Astrocyte (in vitro differentiated cells and primary cell): ENCODE measurements at regions not wholly inside any gene's neighbourhood (a gene's known extent, or its start where the extent isn't known, plus 50 kb on each side); places are given as distances from the start of the nearest gene placed in this dataset.

Experiments used
- DNase-seq: peaks from one replicate; pipeline ENCODE4 v3.0.0-alpha.2; 2010; ENCODE audit warnings: low read depth
- FAIRE-seq: peaks from 2 replicates; lab custom pipeline; 2011; peaks lifted over from hg19 to GRCh38; lab: Jason Lieb, UNC
- H2AFZ ChIP-seq: 2 replicates; pipeline ENCODE4 v1.6.0; 2012; ENCODE audit warnings: low read depth, low read length, inconsistent platforms
- H3K27ac ChIP-seq: 2 replicates; pipeline ENCODE4 v1.5.1; 2011; ENCODE audit warnings: low read depth, low read length, inconsistent platforms
- H3K27me3 ChIP-seq: 2 replicates; pipeline ENCODE4 v1.6.0; 2011; ENCODE audit warnings: low read length, inconsistent platforms; ENCODE audit not compliant: insufficient read depth
- H3K36me3 ChIP-seq: 2 replicates; pipeline ENCODE4 v1.5.1; 2011; ENCODE audit warnings: low read length, inconsistent platforms; ENCODE audit not compliant: insufficient read depth
- H3K4me1 ChIP-seq: 2 replicates; pipeline ENCODE4 v1.5.1; 2011; ENCODE audit warnings: low read length, inconsistent platforms; ENCODE audit not compliant: insufficient read depth
- H3K4me2 ChIP-seq: 2 replicates; pipeline ENCODE4 v1.6.0; 2012; ENCODE audit warnings: low read length, inconsistent platforms
- H3K4me3 ChIP-seq: 2 replicates; pipeline ENCODE4 v1.5.1; 2011; ENCODE audit warnings: low read depth, mild to moderate bottlenecking, low read length, inconsistent platforms; ENCODE audit not compliant: insufficient read depth
- H3K79me2 ChIP-seq: 2 replicates; pipeline ENCODE4 v1.6.0; 2012; ENCODE audit warnings: mild to moderate bottlenecking, low read length, inconsistent platforms; ENCODE audit not compliant: insufficient read depth
- H3K9ac ChIP-seq: 2 replicates; pipeline ENCODE4 v1.6.0; 2012; ENCODE audit warnings: mild to moderate bottlenecking, low read length, inconsistent platforms
- H3K9me3 ChIP-seq: 2 replicates; pipeline ENCODE4 v1.5.1; 2012; ENCODE audit warnings: low read depth, mild to moderate bottlenecking, low read length, inconsistent platforms; ENCODE audit not compliant: insufficient read depth
- H4K20me1 ChIP-seq: 2 replicates; pipeline ENCODE4 v1.6.0; 2012; ENCODE audit warnings: low read length, inconsistent platforms; ENCODE audit not compliant: insufficient read depth
- H3K27ac Mint-ChIP-seq: one replicate; pipeline ENCODE4 v1.8.0; 2021; ENCODE audit warnings: mild to moderate bottlenecking, mixed read lengths; ENCODE audit not compliant: unreplicated experiment
- H3K27me3 Mint-ChIP-seq: one replicate; pipeline ENCODE4 v1.8.0; 2021; ENCODE audit warnings: low read depth, mixed read lengths; ENCODE audit not compliant: unreplicated experiment
- H3K36me3 Mint-ChIP-seq: one replicate; pipeline ENCODE4 v1.8.0; 2021; ENCODE audit warnings: low read depth, mixed read lengths; ENCODE audit not compliant: unreplicated experiment
- H3K4me1 Mint-ChIP-seq: one replicate; pipeline ENCODE4 v1.8.0; 2021; ENCODE audit warnings: low read depth, mixed read lengths; ENCODE audit not compliant: unreplicated experiment
- H3K4me3 Mint-ChIP-seq: one replicate; pipeline ENCODE4 v1.8.0; 2021; ENCODE audit warnings: mild to moderate bottlenecking, moderate library complexity, mixed read lengths; ENCODE audit not compliant: unreplicated experiment
- H3K9me3 Mint-ChIP-seq: one replicate; pipeline ENCODE4 v1.8.0; 2021; ENCODE audit warnings: mild to moderate bottlenecking, mixed read lengths; ENCODE audit not compliant: unreplicated experiment
- CTCF ChIP-seq: IDR thresholded peaks from 2 replicates; pipeline ENCODE4 v1.5.1; 2011; ENCODE audit warnings: low read depth, mild to moderate bottlenecking, inconsistent platforms, low read length, moderate library complexity; ENCODE audit not compliant: insufficient read depth
- EZH2 ChIP-seq: IDR thresholded peaks from 2 replicates; pipeline ENCODE4 v1.6.1; 2012; ENCODE audit warnings: mild to moderate bottlenecking, low read length, inconsistent platforms; ENCODE audit not compliant: insufficient read depth

- FAIRE-seq (no peak), DNase-seq (no peak)
- Histone ChIP-seq H3K4me2 (no peak overlapping the region), H3K27me3 (no peaks in the 10 kb centered on the region), H3K4me1 (no peaks in the 10 kb centered on the region), H3K79me2 (no peaks in the 10 kb centered on the region), H3K9ac (no peak overlapping the region), H3K4me3 (no peak overlapping the region), H3K27ac (no peak overlapping the region), H3K9me3 (no peaks in the 10 kb centered on the region), H3K36me3 (no peaks in the 10 kb centered on the region), H2AFZ (no peak overlapping the region), H4K20me1 (no peaks in the 10 kb centered on the region)
- H3K4me1 Mint-ChIP-seq: no peaks in the 10 kb centered on the region
- H3K4me3 Mint-ChIP-seq: no peak overlapping the region
- H3K27ac Mint-ChIP-seq: no peak overlapping the region
- H3K27me3 Mint-ChIP-seq: no peaks in the 10 kb centered on the region
- TF ChIP-seq EZH2 (no peak), CTCF (no peak)
- no peaks in the 10 kb centered on the region for H3K9me3 Mint-ChIP-seq
- H3K36me3 Mint-ChIP-seq: no peaks in the 10 kb centered on the region
These were observed 542.8 kb downstream of the DSC3 start for GRCh38 chr18:30499721-30500120.

- Mint-ChIP-seq H3K36me3 (no peaks in the 10 kb centered on the region), H3K4me1 (peaks cover 15% of the 10 kb centered on the region), H3K27ac (no peak overlapping the region), H3K9me3 (no peaks in the 10 kb centered on the region), H3K4me3 (no peak overlapping the region), H3K27me3 (no peaks in the 10 kb centered on the region)
- TF ChIP-seq EZH2 (no peak), CTCF (no peak)
- H3K9ac ChIP-seq: no peak overlapping the region
- FAIRE-seq: no peak
- H3K4me2 ChIP-seq: no peak overlapping the region
- H3K27ac ChIP-seq: no peak overlapping the region
- H4K20me1 ChIP-seq: no peaks in the 10 kb centered on the region
- H3K4me1 ChIP-seq: peaks cover 3% of the 10 kb centered on the region
- no peak for DNase-seq
- H3K36me3 ChIP-seq: no peaks in the 10 kb centered on the region
- no peaks in the 10 kb centered on the region for H3K79me2 ChIP-seq
- no peak overlapping the region for H3K4me3 ChIP-seq
- no peak overlapping the region for H2AFZ ChIP-seq
- H3K27me3 ChIP-seq: no peaks in the 10 kb centered on the region
- no peaks in the 10 kb centered on the region for H3K9me3 ChIP-seq
These were observed 549.9 kb downstream of the DSC3 start for GRCh38 chr18:30492552-30493129.

- Mint-ChIP-seq H3K4me1 (peaks cover 20% of the 10 kb centered on the region), H3K4me3 (no peak overlapping the region), H3K27ac (no peak overlapping the region), H3K9me3 (no peaks in the 10 kb centered on the region), H3K27me3 (no peaks in the 10 kb centered on the region), H3K36me3 (no peaks in the 10 kb centered on the region)
- DNase-seq (no peak), FAIRE-seq (no peak)
- no peak for TF ChIP-seq CTCF
- TF ChIP-seq EZH2: no peak
- Histone ChIP-seq H3K4me1 (peaks cover 8% of the 10 kb centered on the region), H3K4me3 (no peak overlapping the region), H2AFZ (no peak overlapping the region), H3K27me3 (no peaks in the 10 kb centered on the region), H4K20me1 (no peaks in the 10 kb centered on the region), H3K36me3 (no peaks in the 10 kb centered on the region), H3K27ac (no peak overlapping the region), H3K9me3 (no peaks in the 10 kb centered on the region), H3K79me2 (no peaks in the 10 kb centered on the region), H3K4me2 (no peak overlapping the region), H3K9ac (no peak overlapping the region)
These were observed 550.6 kb downstream of the DSC3 start for GRCh38 chr18:30491815-30492551.
